ENCODE measurements at regions not wholly inside any gene's neighbourhood (a gene's known extent, or its start where the extent isn't known, plus 50 kb on each side); places are given as distances from the start of the nearest gene placed in this dataset.
A peak's percentile ranks its signal among the peaks of the same experiment; 100 is the strongest.
"Not testable (repeated sequence)": the region's sequence is repeated elsewhere in the genome, so short reads cannot be mapped to it uniquely, and the experiment has no call there.

DNA sequence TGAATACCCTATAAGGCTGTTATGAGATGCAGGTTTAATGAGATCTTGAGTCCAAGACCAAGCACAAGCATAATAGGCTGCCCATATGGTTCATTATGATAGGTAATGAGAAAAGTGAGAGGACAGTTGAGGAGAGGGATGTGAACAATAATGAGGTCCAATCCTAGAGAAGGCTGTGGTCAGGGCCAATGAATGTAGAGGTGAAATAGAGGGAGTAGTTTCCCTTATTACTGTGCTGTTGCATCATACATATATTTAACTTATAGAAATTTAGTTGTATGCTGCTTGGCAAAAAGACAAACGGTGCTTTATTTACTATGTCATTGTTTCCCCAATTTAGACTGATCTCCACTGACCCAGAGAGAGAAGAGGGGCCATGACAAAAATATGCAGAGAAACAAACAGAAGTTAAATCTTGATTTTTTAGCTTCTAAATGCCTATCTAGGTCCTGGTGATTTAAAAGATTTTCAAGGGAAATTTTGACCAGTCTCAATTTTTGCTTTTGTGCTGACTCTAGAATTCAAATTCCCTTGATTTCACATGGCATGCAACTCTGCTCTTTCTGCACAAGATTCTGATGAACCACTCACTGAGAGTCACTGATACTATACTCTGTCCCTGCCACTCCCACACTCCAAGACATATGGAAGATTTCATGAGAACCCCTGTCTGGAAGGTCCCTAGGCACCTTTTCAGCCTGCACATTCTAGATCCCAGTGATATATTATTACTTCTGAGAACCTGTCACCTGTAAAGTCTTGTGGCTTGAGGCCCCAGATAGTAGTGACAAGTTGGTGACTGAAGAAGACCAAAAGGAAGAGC, 159.7 kb downstream of the VSIG4 start:
- no peak for DNase-seq

GRCh38 chrX:65878456-65878855, 161.4 kb downstream of the VSIG4 start:
- no peak for DNase-seq

DNA sequence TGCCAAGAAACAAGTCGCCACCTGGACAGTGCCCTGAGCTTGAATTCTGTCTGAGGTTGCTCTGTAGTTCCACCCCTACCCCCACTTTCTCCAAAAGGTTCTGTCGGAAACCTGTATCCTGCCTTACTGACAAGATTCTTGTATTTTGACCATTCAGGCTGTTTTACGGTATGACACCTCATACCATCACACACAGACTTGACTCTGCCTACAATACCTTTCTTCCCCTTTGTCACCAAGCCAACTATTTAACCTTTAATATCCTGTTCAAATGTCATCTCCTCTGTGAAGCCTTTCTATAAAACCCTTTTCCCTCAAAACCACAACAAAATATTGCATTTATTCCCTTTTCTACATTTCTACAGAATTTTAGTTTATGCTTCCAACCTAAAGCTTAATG, 161.9 kb downstream of the VSIG4 start:
- DNase-seq: no peak

- DNase-seq: not testable (repeated sequence)
Measured at GRCh38 chrX:65875614-65876013, 164.3 kb downstream of the VSIG4 start.

- no peak for DNase-seq
Measured at GRCh38 chrX:65874765-65875164, 165.1 kb downstream of the VSIG4 start.

GRCh38 chrX:65874110-65874509, 165.8 kb downstream of the VSIG4 start:
- no peak for DNase-seq

- peak; percentile 12 for DNase-seq
Measured at GRCh38 chrX:65873385-65873784, 166.5 kb downstream of the VSIG4 start.

DNA sequence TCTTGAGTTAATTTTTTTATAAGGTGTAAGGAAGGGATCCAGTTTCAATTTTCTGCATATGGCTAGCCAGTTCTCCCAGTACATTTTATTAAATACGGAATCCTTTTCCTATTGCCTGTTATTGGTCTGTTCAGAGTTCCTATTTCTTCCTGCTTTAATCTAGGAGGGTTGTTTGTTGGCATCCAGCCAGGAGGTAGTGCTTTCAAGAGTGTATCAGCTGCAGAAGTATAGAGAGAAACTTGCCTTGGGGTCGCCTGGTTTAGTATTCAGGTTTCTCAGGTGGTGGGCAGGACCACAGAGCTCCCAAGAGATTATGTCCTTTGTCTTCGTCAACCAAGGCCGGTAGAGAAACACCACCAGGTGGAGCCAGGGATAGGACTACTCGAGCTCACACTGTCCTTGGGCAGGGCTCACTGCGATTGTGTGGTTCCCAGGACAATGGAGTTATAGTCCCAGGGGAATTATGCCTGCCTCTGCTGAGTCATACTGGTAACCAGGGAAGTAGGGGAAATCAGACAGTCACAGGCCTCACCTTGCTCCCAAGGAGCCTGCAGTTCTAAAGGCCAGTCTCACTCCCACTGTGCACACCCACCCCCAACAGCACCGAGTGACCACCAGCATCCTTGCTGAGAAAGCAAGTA, 168.1 kb downstream of the VSIG4 start:
- DNase-seq: no peak

- DNase-seq: not testable (repeated sequence)
Measured at GRCh38 chrX:65870544-65870943, 169.3 kb downstream of the VSIG4 start.

DNA sequence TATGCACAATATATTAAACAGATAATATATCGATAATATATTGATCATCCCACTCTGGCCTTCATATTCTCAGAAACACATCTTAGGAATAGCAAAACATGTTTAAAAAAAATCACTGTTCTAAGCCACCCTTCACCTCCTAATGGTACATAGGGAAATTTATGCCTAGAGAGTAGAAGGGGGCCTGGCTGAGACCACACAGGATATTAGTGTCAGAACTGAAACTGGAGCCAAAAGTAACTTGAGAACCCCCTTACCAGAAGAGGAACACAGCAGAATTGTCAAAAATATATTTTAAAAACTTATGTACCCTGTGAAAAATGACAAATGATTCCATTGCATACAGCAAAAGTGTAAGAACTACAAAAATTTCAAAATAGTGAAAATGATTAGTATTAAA, 173.1 kb downstream of the VSIG4 start:
- no peak for DNase-seq

DNA sequence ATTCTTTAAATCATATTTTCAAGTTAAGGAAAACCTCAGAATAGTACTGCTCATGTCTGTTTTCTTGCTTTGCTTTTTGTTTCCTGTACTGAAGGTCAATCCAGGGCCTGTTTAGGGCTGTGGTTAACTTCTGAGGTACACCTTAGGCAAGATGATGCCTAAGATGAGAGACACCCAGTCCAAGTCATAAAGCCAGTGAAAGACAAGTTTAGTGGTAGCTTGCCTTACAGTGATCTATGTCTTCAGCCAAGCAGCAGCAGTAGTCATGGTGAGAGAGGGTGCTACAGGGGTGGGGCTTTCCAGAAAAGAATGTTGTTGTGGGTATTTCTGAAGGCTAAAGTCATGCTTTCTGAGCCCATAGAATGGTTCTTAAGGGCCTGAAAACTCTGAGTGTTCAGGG, 173.7 kb downstream of the VSIG4 start:
- peak; percentile 48 for DNase-seq

DNA sequence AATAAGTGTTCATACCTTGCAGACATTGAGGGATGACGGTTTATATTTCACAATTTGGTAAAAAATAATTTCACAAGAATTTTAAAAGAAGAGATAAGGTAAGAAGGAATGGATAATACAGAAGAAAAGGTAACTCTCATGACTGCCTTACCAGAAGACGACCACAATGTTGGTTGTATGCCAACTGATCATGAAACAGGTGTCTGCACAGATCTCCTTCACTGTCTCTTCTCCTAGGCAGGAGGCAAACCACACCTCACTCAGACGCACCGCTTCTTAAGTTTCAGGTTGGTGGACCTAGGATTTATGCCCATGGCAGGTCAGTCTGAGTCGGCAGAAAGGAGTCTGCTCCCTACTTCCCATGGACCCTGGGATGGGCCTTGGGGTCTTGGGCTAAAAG, 177.2 kb downstream of the VSIG4 start:
- no peak for DNase-seq

- peak; percentile 11 for DNase-seq
Measured at GRCh38 chrX:65859299-65859698, 180.6 kb downstream of the VSIG4 start.

DNA sequence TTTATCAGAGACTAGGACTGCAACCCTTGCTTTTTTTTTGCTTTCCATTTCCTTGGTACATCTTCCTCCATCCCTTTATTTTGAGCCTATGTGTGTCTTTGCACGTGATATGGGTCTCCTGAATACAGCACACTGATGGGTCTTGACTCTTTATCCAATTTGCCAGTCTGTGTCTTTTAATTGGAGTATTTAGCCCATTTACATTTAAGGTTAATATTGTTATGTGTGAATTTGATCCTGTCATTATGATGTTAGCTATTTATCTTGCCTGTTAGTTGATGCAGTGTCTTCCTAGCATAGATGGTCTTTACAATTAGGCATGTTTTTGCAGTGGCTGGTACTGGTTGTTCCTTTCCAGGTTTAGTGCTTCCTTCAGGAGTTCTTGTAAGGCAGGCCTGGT, 185.4 kb downstream of the VSIG4 start:
- not testable (repeated sequence) for DNase-seq

DNA sequence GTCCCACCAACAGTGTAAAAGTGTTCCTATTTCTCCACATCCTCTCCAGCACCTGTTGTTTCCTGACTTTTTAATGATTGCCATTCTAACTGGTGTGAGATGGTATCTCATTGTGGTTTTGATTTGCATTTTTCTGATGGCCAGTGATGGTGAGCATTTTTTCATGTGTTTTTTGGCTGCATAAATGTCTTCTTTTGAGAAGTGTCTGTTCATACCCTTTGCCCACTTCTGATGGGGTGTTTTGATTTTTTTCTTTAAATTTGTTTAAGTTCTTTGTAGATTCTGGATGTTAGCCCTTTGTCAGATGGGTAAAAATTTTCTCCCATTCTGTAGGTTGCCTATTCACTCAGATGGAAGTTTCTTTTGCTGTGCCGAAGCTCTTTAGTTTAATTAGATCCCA, 183.9 kb downstream of the MSN start:
- DNase-seq: not testable (repeated sequence)

DNA sequence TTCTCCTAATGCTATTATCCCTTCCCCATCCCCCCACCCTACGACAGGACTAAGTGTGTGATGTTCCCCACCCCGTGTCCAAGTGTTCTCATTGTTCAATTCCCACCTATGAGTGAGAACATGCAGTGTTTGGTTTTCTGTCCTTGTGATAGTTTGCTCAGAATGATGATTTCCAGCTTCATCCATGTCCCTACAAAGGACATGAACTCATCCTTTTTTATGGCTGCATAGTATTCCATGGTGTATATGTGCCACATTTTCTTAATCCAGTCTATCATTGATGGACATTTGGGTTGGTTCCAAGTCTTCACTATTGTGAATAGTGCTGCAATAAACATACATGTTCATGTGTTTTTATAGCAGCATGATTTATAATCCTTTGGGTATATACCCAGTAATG, 183.4 kb downstream of the MSN start:
- DNase-seq: not testable (repeated sequence)

DNA sequence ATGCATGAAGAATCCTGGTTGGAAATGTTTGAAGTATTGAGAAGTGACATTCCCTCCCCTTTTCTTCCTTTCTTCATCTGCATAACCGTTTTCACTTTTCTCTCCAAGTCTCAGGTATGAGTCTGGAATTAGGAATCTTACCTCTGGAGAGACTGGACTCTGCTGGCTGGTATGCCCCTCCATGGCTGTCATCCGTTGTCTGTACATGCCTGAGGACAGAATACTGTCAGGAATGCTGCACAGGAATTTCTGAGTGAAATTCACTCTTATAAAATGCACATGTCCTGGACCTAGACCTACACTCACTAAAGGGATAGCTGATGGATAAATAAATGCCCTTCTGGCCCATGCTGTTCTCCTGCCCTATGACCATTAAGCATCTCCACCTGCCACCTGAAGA, 179.5 kb downstream of the MSN start:
- DNase-seq: no peak

DNA sequence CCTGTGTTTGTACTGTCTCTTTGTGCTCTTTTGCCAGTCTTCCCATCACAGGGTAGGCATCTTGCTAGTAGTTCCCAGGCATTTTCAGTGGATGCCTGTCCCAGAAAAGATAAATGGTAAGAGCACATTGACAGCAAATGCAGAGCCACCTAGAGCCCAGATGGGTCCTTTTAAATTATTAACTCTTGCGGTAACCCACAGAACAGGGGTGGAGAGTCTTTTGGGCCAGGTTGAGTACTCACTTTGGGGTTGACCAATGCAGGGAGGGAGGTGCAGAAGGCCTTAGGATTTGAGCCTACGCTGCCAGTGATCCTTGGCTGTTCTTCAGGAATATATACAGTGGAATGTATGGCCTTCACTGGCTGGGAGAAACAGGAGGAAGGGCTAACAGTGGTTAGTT, 173.8 kb downstream of the MSN start:
- DNase-seq: no peak

DNA sequence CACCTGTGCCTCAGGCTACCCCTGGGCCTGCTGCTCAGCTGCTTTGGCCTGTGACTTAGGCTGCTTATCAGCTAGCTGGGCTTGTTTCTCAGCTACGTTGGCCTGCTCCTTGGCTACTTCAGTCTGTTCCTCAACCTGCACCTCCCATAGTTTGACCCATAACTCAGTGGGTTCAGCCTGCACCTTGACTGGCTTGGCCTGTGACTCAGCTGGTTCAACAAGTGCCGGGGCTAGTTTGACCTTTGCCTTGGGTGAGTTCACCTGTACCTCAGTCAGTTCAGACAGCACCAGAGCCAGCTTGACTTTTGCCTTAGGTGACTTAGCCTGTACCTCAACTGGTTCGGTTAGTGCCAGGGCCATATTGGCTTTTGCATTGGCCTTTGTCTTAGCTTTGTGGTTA, 171.2 kb downstream of the MSN start:
- no peak for DNase-seq

- DNase-seq: no peak
Measured at GRCh38 chrX:65837875-65838549, 170.6 kb downstream of the MSN start.

DNA sequence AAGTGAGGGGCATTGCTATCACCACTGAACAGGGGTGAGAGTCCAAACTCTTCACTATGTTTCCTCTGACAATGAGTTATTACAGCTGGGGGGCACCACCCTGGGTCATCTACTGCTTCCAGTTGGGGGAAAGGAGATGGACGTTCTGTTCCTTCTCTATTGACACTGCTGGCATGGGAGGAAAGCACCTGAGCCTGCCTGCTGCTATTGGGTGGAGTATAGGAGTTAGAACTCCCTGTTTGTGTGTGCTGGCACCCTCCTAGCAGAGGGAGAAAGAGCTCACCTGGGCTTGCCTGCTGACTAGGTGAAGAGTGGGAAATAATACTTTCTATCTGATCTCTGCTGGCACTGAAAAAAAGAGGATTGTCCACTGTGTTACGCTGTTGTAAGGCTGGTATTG, 163.8 kb downstream of the MSN start:
- no peak for DNase-seq

GRCh38 chrX:65828599-65828998, 161.1 kb downstream of the MSN start:
- DNase-seq: no peak

DNA sequence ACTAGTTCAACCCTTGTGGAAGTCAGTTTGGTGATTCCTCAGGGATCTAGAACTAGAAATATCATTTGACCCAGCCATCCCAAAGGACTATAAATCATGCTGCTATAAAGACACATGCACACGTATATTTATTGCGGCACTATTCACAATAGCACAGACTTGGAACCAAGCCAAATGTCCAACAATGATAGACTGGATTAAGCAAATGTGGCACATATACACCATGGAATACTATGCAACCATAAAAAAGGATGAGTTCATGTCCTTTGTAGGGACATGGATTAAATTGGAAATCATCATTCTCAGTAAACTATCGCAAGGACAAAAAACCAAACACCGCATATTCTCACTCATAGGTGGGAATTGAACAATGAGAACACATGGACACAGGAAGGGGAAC, 157.8 kb downstream of the MSN start:
- DNase-seq: not testable (repeated sequence)
